HG03139 (cell line): ENCODE measurements at regions not wholly inside any gene's neighbourhood (a gene's known extent, or its start where the extent isn't known, plus 50 kb on each side); places are given as distances from the start of the nearest gene placed in this dataset.
"Not testable (repeated sequence)": the region's sequence is repeated elsewhere in the genome, so short reads cannot be mapped to it uniquely, and the experiment has no call there.

Experiments used
- ATAC-seq: cut with Tn5 transposase; IDR thresholded peaks from one replicate; pipeline ENCODE4 v1.9.1; 2021; ENCODE audit not compliant: unreplicated experiment

DNA sequence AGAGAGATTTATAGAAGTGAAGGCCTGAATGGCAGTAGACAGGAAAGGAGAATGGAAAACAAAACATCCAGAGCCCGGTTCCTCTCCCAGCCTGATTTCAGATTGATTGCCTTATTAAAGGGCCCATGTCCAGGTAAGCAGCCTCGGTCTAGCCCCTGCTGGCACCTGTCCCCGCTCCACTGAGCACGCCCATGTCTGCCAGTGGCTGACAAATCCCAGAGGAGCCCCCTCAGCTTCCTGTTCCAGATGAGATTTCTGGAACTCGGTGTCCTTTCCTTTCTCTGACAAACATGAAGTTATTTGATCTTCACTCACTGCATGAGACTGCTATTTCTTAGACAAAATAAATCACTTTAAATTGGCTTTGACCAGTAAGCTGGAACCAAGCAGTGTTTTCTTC, 187.0 kb upstream of the ADCY2 start:
- no peak for ATAC-seq

DNA sequence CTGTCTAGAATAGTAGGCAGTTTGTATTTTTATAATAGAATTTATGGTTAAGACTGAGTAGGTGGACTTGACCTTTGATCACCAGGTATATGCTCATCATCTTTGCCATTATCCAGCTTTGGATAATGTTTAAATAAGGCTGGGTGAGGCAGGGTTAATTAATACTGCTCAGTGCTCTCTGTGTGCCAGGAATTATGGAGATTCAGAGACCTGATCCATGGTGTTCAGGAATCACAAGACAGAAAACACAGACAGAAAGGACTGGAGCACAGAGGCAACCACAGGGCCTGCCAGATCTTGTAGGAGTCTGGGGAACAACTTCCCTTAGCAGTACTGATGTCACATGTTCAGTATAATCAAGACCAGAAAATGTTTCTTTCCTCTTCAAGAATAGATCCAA, 186.3 kb upstream of the ADCY2 start:
- no peak for ATAC-seq

DNA sequence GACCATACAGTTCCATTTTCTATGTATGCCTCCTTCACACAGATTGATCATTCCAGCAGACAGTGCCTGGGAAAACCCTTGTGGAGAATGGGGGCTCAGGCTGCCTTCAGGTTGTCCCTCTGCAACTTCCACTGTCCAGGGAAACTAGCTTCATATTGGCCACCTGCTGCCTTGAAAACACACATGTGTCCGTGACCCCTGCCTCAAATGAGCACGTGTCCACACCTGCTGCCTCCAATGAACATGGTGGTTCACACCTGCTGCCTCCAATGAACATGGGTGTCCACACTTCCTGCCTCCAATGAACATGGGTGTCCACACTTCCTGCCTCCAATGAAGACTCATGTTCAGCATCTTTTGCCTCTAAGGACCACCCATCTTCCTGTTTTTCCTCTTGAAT, 185.4 kb upstream of the ADCY2 start:
- no peak for ATAC-seq

DNA sequence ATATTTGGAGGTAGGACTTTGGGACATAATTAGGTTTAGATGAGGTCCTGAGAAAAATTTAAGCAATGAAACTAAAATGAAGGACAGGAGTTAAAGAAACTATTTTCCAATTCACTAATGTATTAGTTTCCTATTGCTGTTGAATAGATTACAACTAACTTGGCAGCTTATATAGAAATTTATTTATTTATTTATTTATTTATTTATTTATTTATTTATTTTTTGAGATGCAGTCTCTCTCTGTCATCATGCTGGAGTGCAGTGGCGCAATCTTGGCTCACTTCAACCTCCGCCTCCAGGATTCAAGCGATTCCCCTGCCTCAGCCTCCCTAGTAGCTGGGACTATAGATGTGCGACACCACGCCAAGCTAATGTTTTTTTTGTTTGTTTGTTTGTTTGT, 182.4 kb upstream of the ADCY2 start:
- ATAC-seq = no peak

DNA sequence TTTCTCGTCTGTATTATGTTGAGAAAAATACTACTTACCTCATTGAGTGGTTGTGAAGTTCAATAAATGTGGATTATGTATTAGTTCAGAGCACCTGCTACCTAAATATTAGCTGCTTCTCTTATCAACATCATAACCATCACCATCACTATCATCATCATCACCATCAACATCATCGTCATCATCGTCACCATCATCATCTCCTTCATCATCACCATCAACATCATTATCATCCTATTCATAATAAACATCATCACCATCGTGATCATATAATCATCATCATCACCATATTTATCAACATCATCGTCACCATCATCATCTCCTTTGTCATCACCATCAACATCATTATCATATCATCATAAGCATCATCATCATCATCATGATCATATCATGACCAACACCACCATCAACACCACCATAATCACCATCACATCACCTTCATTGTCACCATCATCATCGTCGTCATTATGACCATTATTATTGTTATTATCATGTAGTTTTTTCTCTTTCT, 181.0 kb upstream of the ADCY2 start:
- ATAC-seq = no peak

DNA sequence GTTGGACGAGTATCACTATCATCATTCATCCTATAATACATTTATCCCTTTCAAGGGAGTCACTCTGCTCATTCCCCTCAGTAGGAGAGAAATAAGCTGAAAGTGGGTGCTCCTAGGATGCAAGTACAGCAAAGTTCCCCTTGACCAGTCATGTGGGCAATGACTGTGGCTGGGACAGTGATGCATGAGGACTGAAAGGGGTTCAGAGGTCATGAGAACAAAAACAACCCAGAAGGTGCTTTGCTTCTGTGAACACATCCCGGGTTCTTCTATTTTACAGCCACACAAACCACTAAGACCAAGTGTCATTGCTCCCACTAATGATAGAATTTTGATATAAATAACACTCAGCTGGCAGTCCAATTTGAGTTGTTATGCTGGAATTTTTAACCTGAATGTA, 177.8 kb upstream of the ADCY2 start:
- no peak for ATAC-seq

DNA sequence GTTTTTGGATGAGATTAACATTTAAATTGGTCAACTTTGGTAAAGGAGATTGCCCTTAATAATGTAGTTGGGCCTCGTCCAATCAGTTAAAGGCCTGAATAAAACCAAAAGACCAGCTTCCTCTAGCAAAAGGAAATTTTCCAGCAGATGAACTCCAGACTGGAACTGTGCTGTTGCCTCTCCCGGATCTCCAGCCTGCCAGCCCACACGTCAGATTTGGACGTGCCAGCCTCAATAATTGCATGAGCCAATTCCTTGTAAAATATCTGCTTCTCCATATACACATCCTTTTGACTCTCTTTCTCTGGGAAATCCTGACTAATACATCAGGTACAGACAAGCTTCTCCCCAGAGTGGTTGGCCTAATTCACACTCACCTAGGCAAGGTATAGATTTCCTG, 175.8 kb upstream of the ADCY2 start:
- no peak for ATAC-seq

DNA sequence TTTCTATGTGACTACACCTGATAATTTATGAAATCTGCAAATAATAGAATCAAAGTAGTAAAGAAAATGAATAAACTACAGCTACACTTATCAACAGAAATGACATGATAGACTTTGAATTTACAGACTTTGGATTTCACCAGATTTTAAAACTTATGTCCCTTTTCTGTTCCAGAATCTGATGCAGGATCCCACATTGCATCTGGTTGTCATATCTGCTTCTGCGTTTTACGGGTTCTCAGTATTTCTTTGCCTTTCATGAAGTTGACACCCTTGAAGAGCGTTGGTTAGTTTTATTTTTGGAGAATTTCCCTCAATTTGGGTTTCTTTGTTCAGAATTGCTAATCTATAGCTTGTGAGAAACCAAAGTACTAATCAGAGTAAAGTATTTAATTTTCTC, 174.9 kb upstream of the ADCY2 start:
- no peak for ATAC-seq

DNA sequence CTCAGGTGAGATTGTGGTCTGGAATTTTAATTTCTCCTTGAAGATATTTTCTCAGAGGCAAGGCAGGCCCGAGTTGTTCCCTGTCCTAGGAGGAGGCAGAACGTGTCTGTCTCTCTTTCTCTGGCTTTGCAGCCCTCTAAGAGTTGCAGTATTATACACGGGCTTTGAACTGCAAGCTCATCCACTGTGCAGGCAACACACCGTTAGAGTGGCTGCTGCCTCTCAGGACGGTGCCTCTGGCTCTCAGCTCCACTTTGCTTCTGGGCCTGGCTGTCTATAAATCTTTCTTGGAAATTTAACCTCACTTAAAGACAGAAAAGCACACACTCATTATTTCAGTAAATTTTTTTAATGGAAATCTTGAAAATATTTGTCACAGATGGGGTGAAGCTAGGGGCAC, 170.1 kb upstream of the ADCY2 start:
- ATAC-seq = no peak

DNA sequence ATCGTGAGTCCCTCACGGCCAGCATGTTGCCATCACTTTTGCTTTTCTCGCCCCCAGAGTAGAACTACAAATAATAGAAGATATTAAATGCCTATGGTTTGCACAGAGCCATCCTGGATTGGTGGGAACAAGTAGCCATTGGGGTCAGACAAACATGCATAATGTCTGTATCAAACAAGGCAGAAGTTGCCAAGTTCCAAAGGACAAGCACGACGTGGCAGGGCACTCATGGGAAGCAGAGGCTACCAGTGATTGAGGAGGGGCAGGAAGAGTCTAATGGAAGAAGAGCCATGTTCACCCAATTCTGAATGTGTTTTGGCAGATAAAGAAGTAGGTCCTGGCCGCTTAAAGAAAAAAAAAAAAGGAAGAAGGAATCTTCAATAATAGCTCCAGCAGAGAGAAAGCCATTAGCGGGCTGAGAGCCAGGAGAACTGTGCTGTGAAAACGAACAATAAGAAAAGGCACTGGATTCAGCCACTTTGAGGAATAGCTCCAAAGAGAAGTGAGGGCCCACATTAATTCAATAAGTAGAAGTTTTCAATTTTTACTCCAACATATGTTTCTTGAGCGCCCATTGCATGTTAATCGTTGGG, 153.7 kb upstream of the ADCY2 start:
- ATAC-seq = no peak

DNA sequence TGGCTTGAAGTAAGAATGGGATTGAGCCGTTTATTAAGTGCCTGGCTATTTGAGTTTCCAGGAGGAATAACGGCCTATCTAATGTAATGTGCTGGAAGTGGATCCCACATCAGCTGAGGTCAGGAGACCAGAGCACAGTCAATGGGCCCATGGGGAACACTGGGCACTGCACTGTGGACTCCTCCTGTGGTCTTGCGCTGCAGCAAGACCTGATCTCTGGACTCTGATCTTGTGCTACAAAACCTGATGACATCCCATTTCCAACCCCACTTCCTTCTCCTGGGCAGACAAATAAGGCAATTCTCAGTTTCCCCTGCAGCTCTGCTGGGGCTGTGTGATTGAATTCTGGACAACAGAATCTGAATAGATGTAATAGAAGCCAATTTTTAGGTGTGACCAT, 151.7 kb upstream of the ADCY2 start:
- ATAC-seq = no peak

DNA sequence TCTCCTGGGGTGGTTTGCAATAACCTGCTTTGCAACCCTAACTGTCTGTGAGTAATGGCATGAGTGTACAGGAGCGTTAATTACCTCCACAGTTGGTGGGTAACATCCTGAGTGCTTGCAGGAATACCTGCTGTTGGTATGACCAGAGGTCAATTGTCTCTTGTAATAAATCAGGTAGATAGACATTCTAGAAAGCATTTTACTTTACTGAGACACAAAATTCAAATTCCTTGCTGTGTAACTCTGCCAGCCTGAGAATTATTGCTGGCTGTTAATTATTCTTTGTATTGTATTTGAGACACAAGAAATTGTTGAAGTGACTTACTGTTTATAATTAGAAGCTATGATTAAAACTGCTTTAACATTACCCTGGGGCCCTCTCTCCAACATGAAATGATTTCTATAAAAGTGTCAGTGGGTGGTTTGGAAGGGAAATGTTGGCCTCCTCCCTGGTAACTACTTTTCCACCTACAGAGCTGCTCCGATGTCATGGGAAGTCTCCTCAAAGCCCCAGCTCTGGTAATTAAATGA, 150.8 kb upstream of the ADCY2 start:
- no peak for ATAC-seq

DNA sequence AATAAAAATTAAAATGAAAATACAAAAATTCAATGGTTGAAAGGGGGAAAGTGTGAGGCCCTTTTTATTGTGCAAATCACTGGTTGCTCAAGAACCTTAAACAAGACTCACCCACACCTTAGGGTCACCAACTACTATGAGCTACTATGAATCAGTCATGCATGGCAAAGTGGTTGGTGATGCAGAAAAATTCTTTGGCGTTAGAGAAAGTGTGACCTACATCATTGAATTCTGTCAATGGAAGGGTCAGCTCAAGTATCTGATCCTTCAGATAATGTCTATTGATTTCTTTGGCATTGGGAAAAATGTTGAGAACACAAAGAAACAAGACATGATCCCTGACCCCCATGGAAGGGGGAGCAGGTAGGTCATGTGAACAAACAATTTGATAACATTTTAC, 149.7 kb upstream of the ADCY2 start:
- no peak for ATAC-seq

DNA sequence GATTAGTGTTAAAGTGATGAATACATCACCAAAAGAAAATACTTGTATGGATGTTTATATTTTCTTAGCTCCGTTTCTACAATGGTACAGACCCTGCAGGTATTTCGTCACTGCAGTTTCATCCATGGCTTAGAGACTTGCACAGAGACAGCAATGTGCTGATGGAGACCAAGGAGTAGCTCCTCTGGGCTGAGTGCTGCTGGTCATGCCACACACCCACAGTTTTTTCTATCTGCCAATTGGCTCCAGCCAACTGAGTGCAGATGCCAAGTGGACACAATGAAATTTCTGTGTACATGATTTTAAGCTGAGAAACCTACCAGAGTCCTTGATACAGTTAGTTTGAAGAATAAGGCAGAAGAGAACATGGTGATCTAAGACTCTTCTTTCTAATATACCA, 145.9 kb upstream of the ADCY2 start:
- ATAC-seq = no peak

DNA sequence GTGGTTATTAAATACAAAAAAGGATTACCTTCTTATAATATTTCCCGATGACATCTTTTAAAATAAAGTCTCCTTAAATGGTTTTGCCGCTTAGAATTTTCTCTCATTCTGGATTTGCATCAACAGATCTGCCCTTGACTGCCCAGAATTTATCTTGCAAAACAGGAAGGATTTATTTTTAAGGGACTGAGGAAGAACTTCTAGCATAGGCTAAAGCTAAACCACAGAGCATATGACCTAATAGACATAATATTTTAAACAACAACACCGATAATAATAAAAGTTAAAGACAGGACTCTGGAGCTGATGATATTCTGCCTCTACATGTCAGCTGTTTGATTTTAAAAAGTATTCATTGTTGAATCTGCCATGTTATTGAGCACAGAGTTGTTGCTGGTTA, 145.3 kb upstream of the ADCY2 start:
- no peak for ATAC-seq

DNA sequence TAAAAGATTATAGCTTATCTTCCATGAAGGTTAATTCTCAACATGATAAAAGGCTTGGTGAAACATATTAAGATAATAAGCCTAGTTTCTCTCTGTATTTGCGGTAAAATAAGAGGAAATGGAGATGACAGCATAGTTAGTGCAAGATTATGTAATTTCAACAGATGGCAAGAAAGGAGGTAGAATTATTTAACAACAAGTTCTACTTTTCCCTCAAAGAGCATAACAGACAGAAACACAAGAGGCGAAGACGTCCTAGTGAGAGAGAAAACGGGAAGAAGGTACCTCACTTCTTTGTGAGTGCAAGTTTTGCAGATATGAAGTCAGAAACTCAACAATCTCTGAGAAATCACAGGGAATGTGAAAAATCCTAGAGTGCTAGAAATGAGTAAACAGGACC, 144.8 kb upstream of the ADCY2 start:
- ATAC-seq = no peak

DNA sequence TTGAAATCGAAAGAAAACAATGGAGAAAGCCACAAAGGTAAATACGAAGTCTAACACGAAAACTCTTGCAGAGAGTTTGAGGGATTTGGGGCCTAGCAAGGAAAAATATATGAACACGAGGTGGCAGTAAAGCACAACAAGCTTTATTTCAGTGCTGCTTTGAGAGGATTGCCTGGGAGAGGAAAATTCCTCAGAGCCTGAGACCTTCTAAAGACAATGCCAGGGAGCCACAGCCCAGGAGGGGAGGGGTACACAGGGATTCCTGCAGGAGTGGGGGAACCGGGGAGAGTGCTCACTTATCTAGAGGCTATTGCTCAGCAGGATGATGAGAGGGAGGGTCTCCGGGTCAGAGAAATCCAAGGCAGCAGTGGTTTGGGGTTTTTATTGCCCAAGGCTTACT, 134.9 kb upstream of the ADCY2 start:
- ATAC-seq = no peak

DNA sequence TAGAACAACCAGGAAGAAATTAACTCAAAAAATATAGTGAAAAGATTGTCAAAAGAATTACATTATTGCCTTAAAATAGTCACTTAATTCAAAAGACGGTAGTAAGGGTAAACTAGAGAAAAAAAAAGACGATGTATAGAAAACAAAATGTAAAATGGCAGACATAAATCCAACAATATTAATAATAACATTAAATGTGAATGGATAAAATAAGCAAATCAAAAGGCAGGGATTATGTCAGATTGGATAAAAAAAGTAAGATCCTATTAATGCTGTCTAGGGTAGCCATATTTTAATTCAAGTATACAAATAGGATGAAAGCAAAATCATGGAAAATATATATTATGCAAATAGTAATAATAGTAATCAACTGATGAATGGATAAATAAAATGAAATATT, 134.0 kb upstream of the ADCY2 start:
- ATAC-seq = no peak

DNA sequence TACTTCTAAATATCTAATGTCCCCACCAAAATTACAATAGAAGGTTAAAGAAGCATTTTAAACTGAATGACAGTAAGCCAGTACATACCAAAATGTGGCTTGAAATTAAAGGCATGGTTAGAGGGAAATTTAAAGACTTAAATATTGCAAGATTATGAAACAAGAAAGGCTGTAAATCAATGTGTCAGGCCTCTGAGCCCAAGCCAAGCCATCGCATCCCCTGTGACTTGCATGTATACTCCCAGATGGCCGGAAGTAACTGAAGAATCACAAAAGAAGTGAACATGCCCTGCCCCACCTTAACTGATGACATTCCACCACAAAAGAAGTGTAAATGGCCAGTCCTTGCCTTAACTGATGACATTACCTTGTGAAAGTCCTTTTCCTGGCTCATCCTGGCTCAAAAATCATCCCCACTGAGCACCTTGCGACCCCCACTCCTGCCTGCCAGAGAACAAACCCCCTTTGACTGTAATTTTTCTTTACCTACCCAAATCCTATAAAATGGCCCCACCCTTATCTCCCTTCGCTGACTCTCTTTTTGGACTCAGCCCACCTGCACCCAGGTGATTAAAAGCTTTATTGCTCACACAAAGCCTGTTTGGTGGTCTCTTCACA, 132.4 kb upstream of the ADCY2 start:
- not testable (repeated sequence) for ATAC-seq

DNA sequence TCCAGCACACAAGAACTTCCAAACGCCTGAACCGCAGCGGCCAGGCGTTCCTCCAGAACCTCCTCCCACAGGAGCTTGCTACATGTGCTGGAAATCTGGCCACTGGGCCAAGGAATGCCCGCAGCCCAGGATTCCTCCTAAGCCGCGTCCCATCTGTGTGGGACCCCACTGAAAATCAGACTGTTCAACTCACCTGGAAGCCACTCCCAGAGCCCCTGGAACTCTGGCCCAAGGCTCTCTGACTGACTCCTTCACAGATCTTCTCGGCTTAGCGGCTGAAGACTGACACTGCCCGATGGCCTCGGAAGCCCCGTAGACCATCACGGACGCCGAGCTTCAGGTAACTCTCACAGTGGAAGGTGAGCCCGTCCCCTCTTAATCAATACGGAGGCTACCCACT, 130.2 kb upstream of the ADCY2 start:
- ATAC-seq = not testable (repeated sequence)

DNA sequence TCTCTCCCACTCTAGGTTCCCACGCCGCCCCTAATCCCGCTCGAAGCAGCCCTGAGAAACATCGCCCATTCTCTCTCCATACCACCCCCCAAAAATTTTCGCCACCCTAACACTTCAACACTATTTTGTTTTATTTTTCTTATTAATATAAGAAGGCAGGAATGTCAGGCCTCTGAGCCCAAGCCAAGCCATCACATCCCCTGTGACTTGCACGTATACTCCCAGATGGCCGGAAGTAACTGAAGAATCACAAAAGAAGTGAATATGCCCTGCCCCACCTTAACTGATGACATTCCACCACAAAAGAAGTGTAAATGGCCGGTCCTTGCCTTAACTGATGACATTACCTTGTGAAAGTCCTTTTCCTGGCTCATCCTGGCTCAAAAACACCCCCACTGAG, 127.2 kb upstream of the ADCY2 start:
- not testable (repeated sequence) for ATAC-seq

DNA sequence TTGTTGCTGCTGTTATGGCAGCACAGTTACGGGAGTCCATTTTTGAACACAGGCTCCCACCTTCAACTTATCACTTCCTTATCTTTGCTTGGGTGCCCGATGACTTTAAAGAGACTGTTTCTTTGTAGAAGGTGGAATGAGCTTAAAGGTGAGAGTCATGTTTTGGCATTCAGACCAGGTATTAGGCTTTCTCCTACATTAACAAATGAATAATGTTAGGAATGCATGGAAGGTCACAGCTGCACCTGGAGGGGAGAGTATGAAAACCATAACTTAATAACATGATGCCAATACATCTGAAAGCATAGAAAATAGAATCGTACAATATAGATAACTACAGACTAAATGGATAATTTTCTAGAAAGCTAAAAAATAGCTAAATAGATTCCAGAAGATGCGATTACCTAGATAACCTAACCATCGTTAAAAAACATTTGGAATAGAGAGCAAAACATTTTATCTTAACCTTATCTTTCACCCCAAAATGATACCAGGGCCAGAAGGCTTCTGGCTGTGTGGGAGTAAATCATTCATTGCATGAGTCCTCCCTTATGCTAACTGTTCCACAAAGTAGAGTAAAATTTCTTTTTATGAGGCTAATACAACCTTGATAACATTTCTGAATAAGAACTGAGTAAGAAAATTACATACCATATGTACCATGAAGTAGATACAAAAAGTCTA, 126.2 kb upstream of the ADCY2 start:
- no peak for ATAC-seq
